ENCODE measurements at regions not wholly inside any gene's neighbourhood (a gene's known extent, or its start where the extent isn't known, plus 50 kb on each side); places are given as distances from the start of the nearest gene placed in this dataset.
"Not testable (repeated sequence)": the region's sequence is repeated elsewhere in the genome, so short reads cannot be mapped to it uniquely, and the experiment has no call there.

DNA sequence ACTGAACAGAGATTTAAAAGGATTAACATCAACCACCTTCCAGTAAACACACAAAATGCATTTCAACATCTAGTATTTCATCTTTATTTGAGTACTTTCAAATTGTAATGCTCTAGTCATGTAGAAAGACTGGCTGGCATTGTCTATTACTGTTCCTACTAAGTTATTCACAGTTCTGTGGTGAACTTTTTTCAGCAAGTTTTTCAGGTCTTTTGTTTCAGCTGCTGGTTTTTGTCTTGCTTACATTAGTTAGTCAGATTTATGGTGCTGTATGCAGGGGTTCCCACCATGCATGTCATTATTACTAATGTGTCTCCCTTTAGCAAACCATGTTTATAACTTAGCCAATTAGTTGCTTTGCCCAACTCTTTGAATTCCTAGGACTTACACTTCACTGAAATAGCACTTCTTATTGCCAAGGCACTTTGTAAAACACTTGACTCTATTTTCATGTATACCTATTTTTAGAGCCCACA, 253.4 kb upstream of the KITLG start:
- no peak overlapping the region for H3K4me3 ChIP-seq (ENCODE audit: low read depth, low read length)
- no peak for DNase-seq (ENCODE audit: low read depth)
- TF ChIP-seq, protein P1, sequence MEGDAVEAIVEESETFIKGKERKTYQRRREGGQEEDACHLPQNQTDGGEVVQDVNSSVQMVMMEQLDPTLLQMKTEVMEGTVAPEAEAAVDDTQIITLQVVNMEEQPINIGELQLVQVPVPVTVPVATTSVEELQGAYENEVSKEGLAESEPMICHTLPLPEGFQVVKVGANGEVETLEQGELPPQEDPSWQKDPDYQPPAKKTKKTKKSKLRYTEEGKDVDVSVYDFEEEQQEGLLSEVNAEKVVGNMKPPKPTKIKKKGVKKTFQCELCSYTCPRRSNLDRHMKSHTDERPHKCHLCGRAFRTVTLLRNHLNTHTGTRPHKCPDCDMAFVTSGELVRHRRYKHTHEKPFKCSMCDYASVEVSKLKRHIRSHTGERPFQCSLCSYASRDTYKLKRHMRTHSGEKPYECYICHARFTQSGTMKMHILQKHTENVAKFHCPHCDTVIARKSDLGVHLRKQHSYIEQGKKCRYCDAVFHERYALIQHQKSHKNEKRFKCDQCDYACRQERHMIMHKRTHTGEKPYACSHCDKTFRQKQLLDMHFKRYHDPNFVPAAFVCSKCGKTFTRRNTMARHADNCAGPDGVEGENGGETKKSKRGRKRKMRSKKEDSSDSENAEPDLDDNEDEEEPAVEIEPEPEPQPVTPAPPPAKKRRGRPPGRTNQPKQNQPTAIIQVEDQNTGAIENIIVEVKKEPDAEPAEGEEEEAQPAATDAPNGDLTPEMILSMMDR (IDR thresholded peaks at IDR 0.05; ENCODE audit: insufficient read depth, low read depth, low read length, missing control alignments): no peak

DNA sequence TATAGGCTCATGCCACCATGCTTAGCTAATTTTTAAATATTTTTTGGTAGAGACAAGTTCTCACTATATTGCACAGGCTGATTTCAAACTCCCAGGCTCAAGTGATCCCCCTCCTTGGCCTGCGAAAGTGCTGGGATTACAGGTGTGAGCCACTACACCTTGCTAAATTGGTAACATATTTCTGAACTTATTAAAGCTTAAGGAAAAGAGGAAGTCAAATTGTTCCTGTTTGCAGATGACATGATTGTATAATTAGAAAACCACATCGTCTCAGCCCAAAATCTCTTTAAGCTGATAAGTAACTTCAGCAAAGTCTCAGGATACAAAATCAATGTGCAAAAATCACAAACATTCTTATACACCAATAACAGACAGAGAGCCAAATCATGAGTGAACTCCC, 248.3 kb upstream of the KITLG start:
- not testable (repeated sequence) for DNase-seq (ENCODE audit: low read depth)

DNA sequence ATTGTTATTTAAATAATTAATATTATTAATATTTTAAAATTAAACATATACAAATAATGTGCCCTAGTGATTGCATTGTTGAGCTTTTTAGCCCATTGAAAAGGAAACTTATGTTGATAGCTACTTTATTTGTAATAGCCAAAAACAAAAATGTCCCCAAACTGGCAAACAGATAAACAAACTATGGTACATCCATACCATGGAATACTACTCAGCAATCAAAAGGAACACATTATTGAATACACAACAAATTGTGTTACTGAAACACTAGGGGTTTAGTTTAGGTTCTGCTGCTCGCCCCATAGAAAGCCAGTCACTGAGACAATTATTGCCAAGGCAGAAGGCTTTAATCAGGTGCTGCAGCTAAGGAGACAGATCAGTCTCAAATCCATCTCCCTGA, 239.7 kb upstream of the KITLG start:
- TF ChIP-seq, protein P1 (IDR thresholded peaks at IDR 0.05; ENCODE audit: insufficient read depth, low read depth, low read length, missing control alignments): no peak
- no peak overlapping the region for H3K4me3 ChIP-seq (ENCODE audit: low read depth, low read length)
- DNase-seq (ENCODE audit: low read depth): no peak

More for the DNA sequence above, 248.3 kb upstream of the KITLG start:
- not testable (repeated sequence) for H3K4me3 ChIP-seq (ENCODE audit: low read depth, low read length)

DNA sequence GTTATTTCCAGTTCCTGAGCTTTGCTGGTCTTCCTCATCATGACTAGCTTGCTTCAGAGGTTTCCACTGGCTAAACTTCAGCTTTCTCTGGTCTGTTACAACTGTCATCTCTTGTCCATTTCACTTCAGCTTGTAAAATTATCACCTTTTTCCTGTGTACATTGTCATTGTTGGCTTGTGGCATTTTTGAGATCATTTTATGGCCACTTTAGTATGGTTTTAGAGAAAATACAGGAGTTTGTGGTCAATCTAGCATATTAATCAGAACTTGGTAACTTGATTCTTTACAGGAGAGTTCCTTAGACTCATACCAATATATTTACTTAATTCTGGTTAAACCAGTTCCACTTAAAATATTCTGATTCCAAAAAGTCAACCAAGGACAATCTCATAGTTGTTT, 235.9 kb upstream of the KITLG start:
- TF ChIP-seq, protein P1 (IDR thresholded peaks at IDR 0.05; ENCODE audit: insufficient read depth, low read depth, low read length, missing control alignments): no peak
- no peak overlapping the region for H3K4me3 ChIP-seq (ENCODE audit: low read depth, low read length)
- DNase-seq (ENCODE audit: low read depth): no peak

DNA sequence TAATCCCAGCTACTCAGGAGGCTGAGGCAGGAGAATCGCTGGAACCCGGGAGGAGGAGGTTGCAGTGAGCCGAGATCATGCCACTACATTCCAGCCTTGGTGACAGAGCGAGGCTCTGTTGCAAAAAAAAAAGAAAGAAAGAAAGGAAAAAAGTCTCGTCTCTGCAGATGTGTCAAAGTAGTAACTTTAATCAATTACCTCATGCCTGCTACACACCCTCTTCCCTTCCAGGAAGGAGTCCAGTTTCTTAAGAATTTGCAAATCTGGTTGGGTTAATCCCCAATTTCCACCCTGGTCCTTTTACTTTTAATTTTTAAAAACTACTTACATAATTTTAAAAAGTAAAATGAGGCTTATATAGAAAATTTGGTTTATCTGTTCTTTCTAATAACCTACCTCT, 234.5 kb upstream of the KITLG start:
- H3K4me3 ChIP-seq (ENCODE audit: low read depth, low read length): no peak overlapping the region
- DNase-seq (ENCODE audit: low read depth): no peak
- TF ChIP-seq, protein P1 (IDR thresholded peaks at IDR 0.05; ENCODE audit: insufficient read depth, low read depth, low read length, missing control alignments): no peak

DNA sequence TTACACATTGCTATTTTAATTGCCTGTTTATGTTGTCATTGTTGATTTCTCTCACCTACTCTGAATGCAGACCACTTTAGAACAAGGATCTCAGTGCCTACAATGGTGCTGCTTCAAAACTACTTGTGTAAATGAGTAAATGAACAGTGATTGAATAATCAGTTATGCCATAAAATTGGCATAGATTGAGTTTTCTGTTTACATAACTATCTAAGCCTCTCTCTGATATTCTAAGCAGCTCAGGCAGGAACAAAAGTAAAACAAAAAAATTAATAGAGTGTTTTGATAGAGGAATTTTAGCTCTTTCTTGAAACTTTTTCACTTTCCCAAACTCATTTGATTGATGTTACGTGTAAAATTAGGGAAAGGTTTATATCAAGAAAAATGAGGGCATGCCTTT, 232.3 kb upstream of the KITLG start:
- no peak for DNase-seq (ENCODE audit: low read depth)
- H3K4me3 ChIP-seq (ENCODE audit: low read depth, low read length): no peak overlapping the region
- TF ChIP-seq, protein P1 (IDR thresholded peaks at IDR 0.05; ENCODE audit: insufficient read depth, low read depth, low read length, missing control alignments): no peak

DNA sequence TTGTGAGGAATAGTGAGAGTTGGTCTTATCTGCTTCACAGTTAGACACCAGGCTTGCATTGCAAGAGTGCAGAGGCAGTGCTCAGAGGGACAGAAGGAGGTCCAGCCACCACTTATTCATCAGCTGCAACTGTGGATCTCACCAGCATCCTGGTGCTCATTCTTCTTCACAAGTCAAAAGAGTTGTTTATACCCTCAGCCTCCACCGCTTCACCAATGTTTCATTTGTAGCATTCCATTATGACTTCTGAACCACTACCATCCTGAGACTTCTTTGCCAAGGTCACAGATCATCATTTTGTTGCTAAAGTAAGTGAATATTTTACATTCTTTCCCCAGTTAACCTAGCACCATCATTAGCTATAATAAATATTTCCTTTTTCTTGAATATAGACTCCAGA, 230.5 kb upstream of the KITLG start:
- no peak overlapping the region for H3K4me3 ChIP-seq (ENCODE audit: low read depth, low read length)
- TF ChIP-seq, protein P1 (IDR thresholded peaks at IDR 0.05; ENCODE audit: insufficient read depth, low read depth, low read length, missing control alignments): no peak

DNA sequence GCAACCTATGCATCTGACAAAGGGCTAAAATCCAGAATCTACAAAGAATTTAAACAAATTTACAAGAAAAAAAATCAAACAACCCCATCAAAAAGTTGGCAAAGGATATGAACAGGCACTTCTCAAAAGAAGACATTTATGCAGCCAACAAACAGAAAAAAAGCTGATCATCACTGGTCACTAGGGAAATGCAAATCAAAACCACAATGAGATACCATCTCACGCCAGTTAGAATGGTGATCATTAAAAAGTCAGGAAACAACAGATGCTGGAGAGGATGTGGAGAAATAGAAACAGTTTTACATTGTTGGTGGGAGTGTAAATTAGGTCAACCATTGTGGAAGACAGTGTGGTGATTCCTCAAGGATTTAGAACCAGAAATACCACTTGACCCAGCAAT, 229.6 kb upstream of the KITLG start:
- not testable (repeated sequence) for H3K4me3 ChIP-seq (ENCODE audit: low read depth, low read length); DNase-seq (ENCODE audit: low read depth)

More for the DNA sequence above, 230.5 kb upstream of the KITLG start:
- no peak for DNase-seq (ENCODE audit: low read depth)

Data from GM12865 (cell line).